Fibroblast of skin of left quadriceps (primary cell): ENCODE measurements at regions not wholly inside any gene's neighbourhood (a gene's known extent, or its start where the extent isn't known, plus 50 kb on each side); places are given as distances from the start of the nearest gene placed in this dataset.
"Not testable (repeated sequence)": the region's sequence is repeated elsewhere in the genome, so short reads cannot be mapped to it uniquely, and the experiment has no call there.

ENCODE experiments used
- DNase-seq, 2 experiments: peaks; one replicate each; pipeline ENCODE4 v3.0.0-alpha.2; 2013; ENCODE audit warnings: low read depth in 2 of 2

GRCh38 chr12:131375261-131375971, 335.5 kb upstream of the SFSWAP start:
- DNase-seq = no peak

DNA sequence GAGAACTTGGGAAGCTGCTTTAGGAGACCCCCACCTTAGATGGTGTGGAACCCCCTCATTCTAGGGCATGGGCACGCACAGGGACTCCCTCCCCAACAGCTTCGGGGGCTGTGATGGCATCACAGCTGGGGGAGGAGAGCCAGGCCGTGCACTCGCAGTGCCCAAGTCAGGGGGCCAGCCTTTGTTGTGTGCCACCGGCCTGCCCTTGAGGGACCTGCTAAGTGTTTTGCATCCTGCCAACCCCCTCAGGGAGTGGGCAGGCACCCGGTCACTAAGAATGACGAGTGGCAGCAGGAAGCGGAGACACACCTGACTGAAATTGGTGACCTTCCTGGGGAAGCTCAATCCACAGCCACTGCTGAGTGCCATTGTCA, 334.9 kb upstream of the SFSWAP start:
- no peak for DNase-seq

GRCh38 chr12:131378176-131378842, 332.6 kb upstream of the SFSWAP start:
- DNase-seq = no peak

- DNase-seq = no peak
These were observed 331.8 kb upstream of the SFSWAP start for GRCh38 chr12:131378861-131379665.

DNA sequence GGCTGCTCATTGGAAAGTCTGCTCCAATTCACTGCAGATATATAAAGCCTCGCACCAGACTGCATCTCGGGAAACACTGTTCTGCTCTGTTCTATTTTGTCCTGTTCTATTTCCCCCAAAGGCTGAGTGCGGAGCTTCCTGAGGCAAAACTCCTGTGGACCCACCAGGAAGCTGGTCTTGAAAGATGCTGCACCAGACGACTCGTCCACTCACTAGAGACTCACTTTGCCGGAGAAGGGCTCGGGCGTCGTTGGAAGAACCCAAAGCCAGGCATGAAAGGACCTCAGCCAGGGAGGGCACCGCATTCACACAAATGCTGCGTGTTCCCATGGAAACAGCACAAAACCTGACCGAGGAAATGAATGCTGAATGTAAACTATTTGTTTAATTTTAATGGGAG, 331.2 kb upstream of the SFSWAP start:
- no peak for DNase-seq

DNA sequence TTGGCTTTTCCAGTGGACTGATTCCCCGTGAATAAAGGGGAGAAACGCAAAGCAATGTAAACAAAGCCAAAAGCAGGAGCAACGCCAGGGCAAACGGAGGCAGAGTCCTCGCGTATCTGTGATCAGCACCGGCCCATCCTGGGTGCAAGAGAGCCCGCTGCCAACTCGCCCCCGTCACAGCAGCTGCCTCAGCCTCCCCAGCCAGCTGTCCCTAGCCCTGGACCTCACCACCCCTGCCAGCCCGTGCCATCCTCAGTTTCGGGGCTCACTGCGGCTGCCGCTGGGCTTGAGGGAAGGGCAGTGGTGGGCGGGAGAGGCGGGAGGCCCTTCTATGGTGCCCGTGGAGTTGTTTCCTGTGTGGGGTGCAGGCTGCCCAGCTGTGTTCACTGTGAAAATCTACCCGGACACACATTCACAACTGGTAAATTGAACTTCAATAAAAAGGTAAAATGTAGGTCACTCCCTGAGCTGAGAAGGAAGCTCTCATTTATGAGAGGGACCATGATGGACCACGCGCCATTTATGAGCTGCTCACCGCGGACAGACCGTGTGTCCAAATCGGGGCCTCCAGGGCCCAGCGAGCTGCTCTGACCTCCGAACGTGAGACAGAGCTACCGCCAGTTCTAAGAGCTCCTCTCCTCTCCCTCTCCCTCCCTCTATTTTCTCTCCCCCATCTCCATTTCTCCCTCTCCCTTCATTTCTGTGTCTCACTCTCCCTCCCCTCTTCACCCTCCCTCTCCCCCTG, 330.5 kb upstream of the SFSWAP start:
- no peak for DNase-seq

DNA sequence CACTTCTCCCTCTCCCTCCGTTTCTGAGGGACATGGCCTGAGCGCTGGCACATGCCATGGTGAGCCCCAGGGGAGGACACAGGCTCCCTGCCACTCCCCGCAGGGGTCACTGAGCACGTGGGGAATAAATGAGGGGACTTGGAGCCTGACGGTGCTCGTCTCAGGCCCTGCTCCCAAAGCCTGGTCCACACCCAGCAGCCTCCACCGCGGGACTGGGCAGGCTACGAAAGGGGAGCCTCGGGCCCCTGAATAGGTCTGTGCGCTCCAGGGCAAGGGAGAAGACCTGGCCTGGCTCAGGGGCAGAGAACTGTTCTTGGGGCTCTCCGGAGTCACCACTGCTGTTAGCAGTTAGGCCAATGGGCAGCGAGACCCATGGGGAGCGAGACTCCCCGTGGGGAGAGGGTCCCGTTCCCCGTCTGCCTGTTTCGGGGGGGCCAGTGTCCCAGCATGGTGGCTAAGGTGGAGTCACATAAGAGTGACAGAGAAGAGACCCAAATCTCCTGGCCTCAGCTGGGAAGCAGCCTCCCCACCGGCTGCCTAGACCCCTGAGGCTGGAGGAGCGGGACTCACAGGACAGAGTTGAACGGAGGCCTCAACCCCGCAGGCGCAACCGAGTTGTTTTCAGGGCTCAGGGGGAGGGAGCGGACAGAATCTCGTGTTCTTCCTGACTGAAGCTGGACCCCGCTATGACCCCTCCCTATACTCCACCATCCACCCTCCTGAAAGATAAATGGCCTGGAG, 329.8 kb upstream of the SFSWAP start:
- DNase-seq = no peak

- no peak for DNase-seq
These were observed 329.0 kb upstream of the SFSWAP start for GRCh38 chr12:131381716-131382430.

GRCh38 chr12:131383291-131383690, 327.6 kb upstream of the SFSWAP start:
- DNase-seq = no peak

- no peak for DNase-seq
These were observed 326.9 kb upstream of the SFSWAP start for GRCh38 chr12:131383741-131384543.

DNA sequence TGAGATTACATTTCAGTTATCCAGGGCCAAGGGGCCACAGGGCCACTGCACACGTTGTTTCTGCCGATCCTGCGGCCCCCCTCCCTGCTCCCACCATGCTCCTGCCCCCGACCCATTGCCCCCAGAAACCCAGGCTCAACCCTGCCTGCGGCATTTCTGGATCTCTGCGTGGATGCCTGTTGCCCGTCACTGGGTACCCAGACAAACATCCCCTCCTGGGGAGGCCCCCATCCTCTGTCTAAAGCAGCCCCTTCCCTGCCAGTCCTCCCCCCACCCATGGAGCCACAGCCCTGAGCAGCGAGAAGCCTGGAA, 326.4 kb upstream of the SFSWAP start:
- DNase-seq = no peak

GRCh38 chr12:131385313-131386166, 325.4 kb upstream of the SFSWAP start:
- DNase-seq = no peak

GRCh38 chr12:131386167-131386521, 324.7 kb upstream of the SFSWAP start:
- no peak for DNase-seq

GRCh38 chr12:131386781-131387180, 324.1 kb upstream of the SFSWAP start:
- DNase-seq = no peak

DNA sequence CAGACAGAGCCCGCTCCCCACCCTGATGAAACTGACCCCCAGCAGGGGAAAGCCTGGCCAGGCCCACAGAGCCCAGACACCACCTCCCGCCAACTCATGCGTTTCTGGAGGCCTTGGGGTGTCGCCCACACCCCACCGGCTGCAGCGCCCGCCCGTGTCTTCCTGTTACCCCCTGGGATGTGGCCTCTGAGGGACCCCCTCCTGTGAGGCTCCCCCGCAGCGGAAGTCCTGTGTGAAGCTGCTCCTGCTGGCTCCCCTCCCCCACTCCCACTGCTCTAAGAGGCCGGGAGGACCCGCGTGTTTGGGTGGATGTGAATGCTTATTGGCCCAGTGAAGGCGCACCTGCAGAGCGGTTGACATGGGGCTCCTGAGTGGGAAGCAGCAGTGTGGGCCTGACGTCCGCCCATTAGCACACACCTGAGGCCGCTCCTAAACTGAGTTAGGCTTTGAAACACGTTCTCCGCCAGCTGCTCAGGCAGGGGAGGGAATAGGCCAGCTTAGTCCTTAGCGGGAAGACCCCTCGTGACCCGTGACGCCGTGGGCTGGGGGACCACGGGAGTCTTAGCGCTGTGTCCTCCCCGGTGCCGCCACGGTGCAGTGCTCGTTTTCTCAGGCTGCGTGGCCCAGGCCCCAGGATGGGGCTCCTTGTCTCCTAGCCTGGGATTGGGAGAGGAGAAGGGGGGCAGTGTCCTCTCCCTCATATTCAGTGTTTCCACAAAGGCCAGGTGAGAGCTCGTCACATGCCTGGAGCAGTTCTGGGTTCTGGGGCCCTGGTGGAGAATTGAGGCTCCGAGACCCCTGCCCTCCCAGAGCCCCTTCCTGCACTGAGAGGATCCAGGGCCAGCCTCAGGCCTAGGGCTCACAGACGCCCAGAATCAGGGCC, 323.4 kb upstream of the SFSWAP start:
- no peak for DNase-seq

GRCh38 chr12:131388164-131389053, 322.5 kb upstream of the SFSWAP start:
- not testable (repeated sequence) for DNase-seq
